HEK293T (cell line): ENCODE measurements at regions not wholly inside any gene's neighbourhood (a gene's known extent, or its start where the extent isn't known, plus 50 kb on each side); places are given as distances from the start of the nearest gene placed in this dataset.

ENCODE experiments used
- ARNT ChIP-seq: fragments of 450-650 bp; IDR thresholded peaks from 2 replicates; pipeline ENCODE4 v1.6.1; 2017; ENCODE audit warnings: mild to moderate bottlenecking
- BHLHE40 ChIP-seq: fragments of 450-650 bp; IDR thresholded peaks from 2 replicates; pipeline ENCODE4 v1.6.1; 2016; ENCODE audit warnings: mild to moderate bottlenecking, moderate library complexity, borderline replicate concordance
- ELF4 ChIP-seq: fragments of 450-650 bp; IDR thresholded peaks from 2 replicates; pipeline ENCODE4 v1.6.1; 2017; ENCODE audit warnings: antibody characterized with exemption
- FOXA1 ChIP-seq: fragments of 450-650 bp; IDR thresholded peaks from 2 replicates; pipeline ENCODE4 v1.6.1; 2016; ENCODE audit warnings: mild to moderate bottlenecking
- FOXK2 ChIP-seq: fragments of 450-650 bp; IDR thresholded peaks from 2 replicates; pipeline ENCODE4 v1.6.1; 2016; ENCODE audit warnings: mild to moderate bottlenecking
- FOXM1 ChIP-seq: fragments of 450-650 bp; IDR thresholded peaks from 2 replicates; pipeline ENCODE4 v1.6.1; 2017; ENCODE audit warnings: mild to moderate bottlenecking, borderline replicate concordance
- HDGF ChIP-seq: fragments of 450-650 bp; IDR thresholded peaks from 2 replicates; pipeline ENCODE4 v1.6.1; 2017; ENCODE audit warnings: antibody characterized with exemption, borderline replicate concordance
- L3MBTL2 ChIP-seq: fragments of 450-650 bp; conservative IDR thresholded peaks from 2 replicates; pipeline ENCODE4 v1.6.1; 2016; ENCODE audit warnings: mild to moderate bottlenecking
- PKNOX1 ChIP-seq: fragments of 450-650 bp; IDR thresholded peaks from 2 replicates; pipeline ENCODE4 v1.6.1; 2016
- SP1 ChIP-seq: fragments of 450-650 bp; IDR thresholded peaks from 2 replicates; pipeline ENCODE4 v1.6.1; 2017
- SUZ12 ChIP-seq: fragments of 450-650 bp; IDR thresholded peaks from 2 replicates; pipeline ENCODE4 v1.6.1; 2016; ENCODE audit warnings: mild to moderate bottlenecking
- TARDBP ChIP-seq: fragments of 450-650 bp; IDR thresholded peaks from 2 replicates; pipeline ENCODE4 v1.6.1; 2016

DNA sequence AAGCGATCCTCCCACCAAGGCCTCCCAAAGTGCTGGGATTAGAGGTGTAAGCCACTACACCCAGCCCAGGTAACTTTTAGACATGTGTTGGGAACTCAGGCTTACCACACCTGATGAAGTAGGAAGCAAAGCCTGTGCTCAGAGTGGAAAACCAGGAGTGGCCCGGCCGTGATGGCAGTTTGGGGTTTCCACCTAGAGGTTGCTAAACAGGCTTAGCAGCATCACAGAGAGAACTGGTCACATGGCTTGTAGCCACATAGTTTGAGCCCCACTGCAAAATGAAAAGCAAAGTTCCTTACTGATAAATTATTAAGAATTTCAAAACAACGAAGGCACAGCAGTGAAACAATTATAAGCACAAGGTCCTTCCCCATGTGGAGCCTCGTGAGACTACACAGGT lies 142.6 kb upstream of the CXADR start:
- TF ChIP-seq FOXK2 (no peak), TARDBP (no peak), ELF4 (no peak), SP1 (no peak), FOXM1 (no peak), BHLHE40 (no peak), PKNOX1 (no peak), SUZ12 (no peak), ARNT (no peak), HDGF (no peak), FOXA1 (no peak), L3MBTL2 (no peak)
